HG02970 (cell line): ENCODE measurements at regions not wholly inside any gene's neighbourhood (a gene's known extent, or its start where the extent isn't known, plus 50 kb on each side); places are given as distances from the start of the nearest gene placed in this dataset.
"Not testable (repeated sequence)": the region's sequence is repeated elsewhere in the genome, so short reads cannot be mapped to it uniquely, and the experiment has no call there.

Source experiments
- ATAC-seq: cut with Tn5 transposase; IDR thresholded peaks from one replicate; pipeline ENCODE4 v1.9.1; 2021; ENCODE audit warnings: mild to moderate bottlenecking, moderate library complexity, moderate number of reproducible peaks; ENCODE audit not compliant: unreplicated experiment, low FRiP score

DNA sequence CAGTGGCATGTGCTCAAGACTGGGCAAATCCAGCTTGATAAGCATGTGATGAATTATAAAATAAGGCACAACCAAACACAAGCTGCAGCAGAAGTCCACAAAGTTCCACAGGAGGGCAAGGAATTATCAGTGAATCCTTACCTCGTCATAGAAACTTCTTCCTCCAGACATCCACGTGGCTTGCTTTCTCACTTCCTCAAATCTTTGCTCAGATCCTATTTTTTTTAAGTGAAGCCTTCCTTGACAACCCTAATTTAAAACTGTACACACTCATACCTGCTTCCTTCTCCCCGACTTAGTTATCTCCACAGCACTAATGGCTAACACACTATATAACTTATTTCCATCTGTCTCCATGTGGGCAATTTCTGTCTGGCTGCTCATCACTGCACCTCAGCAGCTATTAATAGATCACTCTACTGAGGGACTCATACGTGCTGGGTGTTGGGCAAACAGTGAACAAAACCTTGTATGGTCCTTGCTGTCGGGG, 320.7 kb downstream of the KLF13 start:
- ATAC-seq: not testable (repeated sequence)

- not testable (repeated sequence) for ATAC-seq
Measured at GRCh38 chr15:31649634-31650033, 323.0 kb downstream of the KLF13 start.

DNA sequence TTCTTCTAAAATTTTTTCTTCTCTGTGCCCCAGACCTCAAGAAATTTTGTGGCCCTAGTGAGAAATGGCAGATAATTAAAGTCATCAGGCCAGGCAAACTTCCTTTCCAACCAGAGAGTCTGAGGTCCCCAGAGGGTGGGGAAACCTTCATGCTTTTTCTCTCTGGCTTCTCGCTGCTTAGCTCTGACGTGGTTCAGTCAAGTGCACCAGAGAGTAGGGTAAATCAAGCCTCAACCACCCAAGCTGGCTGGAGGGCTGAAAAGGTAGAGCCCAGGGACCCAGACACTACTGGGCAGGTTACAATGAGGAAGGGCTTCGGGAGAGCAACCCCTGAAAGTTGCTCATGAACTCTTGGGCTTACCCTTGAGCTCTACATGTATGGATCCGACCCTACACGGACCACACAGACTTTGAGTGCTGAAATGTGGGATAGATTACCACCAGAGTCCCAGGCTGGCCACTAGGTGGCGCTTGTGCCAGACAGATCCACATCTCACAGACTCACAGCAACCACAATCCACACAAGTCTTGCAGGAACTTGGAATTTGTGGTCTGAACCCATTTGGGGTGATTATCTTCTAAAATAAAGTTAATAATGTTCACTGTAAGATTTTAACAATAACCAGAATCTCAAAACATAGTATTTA, 323.5 kb downstream of the KLF13 start:
- ATAC-seq: not testable (repeated sequence)

DNA sequence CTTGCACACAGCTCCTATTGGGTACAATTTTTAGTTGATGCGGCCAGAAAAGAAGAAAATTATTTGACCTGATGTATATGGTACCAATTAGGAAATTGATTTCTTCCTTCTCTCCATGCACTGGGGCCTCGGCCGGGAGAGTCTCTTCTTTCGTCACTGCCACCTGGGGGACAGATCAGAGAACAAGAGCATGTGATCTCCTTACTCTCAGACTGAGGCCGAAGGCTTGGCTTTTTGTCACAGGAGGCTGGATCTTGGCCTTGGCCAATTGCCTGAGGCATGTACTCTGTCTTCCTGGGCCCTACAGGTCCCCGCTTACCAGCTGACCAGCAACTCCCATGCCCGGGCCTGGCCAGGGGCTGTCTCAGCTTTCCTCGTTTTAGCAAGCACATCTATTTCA, 330.3 kb downstream of the KLF13 start:
- not testable (repeated sequence) for ATAC-seq

DNA sequence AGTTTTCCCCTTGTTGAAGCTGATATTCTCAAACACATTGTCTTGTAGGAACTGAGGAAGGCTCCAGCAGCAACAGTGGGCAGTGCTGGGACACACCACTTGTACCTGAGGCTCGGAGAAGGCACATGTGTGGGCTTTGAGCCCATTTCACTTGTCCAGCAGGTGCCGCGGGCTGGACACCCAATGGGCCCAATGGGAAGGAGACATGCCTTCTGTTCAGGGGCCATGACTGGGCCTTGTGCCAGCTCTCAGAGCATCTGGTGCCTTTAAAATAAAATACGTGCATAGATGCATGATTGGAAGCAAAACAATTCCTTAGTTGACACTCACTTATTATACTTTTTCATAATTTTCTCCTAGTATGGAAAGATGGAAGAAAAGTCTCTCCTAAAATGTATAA, 334.2 kb downstream of the KLF13 start:
- no peak for ATAC-seq

- not testable (repeated sequence) for ATAC-seq
Measured at GRCh38 chr15:31665732-31666131, 339.1 kb downstream of the KLF13 start.

DNA sequence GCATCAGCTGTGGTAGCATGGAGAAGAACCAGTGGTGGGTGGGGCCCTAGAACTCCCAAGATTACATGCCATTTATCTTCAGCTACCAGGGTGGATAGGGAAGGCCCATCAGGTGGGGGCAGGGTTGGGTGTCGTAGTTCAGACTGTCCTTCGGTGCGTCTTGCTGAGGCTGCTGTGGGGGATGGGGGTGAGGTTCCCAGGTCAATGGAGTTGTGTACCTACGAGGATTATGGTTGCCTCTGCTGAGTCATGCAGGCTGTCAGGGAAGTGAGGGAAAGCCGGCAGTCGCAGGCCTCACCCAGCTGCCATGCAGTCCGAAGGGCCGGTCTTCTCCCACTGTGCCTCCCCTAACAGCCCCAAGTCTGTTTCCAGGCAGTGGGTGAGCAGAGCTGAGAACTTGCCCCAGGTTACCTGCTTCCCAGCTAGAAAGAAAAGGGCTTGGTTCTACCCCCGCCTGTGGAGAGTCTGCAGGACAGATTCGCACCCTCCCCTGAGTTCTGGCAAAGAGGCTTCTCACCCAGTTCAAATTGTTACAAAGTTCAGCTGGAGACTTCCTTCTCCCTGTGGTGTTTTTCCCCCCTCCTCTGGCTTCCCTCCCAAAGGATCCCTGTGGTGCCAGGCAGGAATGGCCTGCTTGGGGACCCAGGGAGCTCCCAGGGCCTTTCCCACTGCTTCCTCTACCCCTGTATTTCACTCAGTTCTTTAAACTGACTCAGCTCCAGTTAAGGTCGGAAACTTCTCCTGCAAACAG, 342.7 kb downstream of the KLF13 start:
- ATAC-seq: not testable (repeated sequence)

DNA sequence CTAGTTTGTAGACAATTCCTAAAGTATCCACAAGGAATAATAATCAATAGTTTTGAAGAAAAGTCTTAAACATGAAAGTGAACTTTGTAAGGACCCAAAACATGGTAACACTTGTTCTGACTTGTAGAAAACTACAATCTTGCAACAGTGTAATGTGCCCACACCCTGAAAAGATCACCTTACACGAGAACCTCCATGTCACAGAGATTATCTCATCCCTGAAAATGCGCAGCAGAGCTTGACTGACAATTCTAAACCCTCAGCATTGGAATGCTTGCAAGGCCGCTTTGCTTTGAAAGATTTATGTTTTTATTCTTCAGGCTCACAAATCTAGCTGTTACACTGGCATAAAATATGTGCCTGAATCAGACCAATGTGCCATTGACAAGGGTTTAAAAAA, 346.6 kb downstream of the KLF13 start:
- not testable (repeated sequence) for ATAC-seq

DNA sequence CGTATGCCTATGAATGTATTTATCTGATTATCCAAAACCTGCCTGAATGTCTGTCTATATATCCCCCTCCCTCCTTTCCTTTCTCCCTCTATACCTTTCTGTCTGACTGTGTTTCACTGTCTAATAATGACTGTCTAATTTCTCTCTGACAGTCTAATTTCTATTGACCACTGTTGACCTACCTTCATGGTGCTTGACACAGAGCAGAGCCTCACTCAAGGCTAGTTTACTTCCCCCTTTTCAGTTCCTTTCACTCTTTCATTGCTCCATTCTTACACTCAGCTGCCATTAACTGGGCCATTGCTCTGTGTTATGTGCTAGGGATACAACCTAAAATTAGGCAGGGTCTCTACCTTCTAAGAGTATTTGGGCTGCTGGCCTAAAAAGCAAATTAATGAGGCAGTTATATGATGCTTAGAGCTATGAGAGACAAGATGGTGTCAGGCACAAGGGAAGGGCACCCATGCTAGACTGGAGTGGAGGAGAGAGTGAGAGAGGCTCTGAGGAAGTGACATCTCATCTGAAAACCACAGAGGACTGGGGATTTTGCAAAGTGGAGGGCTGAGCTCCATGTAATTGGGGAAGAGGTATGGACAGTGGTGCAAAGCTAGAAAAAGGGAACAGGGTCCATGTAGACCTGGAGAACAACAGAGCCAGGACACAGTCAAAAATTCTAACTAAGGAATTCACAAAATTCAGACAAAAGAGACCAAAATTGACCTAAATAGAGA, 348.6 kb upstream of the CHRNA7 start:
- not testable (repeated sequence) for ATAC-seq

DNA sequence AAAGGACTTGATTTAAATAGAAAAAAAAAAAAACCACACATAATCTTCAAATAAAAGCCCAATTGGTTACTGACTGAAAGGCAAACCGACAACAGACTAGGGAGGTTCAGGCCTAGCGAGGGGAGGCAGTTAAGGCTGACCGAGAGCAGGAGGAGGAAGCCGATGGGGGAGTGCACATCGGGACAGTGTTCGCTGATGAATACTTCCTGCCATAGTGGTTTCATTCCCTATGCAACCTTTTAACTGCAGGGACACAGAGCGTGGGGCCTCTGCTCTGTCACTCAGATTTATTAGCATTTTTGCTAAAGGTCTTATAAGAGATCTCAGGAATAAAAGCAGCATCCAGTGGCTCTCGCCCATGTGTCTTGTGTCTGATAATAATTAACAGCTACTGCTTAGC, 343.2 kb upstream of the CHRNA7 start:
- not testable (repeated sequence) for ATAC-seq

- ATAC-seq: not testable (repeated sequence)
Measured at GRCh38 chr15:31696509-31696908, 333.8 kb upstream of the CHRNA7 start.

- not testable (repeated sequence) for ATAC-seq
Measured at GRCh38 chr15:31705076-31705678, 325.1 kb upstream of the CHRNA7 start.

GRCh38 chr15:31707944-31708702, 322.2 kb upstream of the CHRNA7 start:
- ATAC-seq: peak; percentile 56

DNA sequence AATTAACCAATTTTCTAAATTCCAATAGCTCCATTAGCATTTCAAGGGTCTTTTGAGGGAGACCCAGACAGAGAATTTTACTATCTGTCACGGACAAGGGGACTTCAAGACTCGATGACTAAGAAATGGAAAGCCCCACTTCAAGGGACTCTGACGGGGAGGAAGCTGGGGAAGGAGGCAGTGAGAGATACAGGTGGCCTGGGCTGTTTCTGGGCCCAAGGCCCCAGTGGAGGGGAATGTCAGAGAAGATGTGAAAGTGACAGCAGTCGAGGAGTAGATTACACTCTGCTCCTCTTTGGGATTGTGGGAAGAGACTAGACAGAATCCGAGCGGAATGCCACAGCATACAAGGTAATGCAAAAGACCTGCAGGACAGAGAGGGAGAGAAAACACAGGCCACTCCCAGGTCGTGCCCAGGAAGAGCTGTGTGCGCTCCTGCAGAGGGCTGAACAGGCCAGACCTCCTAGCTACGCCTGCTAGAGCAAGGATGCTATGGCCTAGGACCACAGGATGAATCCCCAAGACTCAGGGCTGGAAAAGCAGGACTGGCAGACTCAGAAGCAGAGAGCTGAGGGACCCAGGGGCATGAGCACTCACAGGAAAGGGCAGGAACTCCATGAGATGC, 321.5 kb upstream of the CHRNA7 start:
- ATAC-seq: peak; percentile 75

DNA sequence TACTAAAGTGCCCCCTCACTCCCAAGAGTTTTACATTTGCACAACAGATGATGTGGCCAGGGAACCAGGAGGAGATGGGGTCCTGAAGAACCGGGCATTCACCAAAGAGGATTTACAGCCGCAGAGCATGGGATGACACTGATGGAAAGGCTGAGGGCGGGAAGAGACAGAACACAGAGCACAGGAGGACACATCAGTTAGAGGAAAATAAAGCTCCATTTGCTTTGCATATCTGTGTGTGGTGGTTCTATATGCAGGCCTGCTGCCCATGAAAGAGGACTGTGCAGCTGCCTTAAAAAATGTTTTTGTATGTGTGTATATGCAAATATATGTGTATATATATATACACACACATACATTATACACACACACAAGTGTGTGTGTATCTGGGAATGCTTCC, 320.8 kb upstream of the CHRNA7 start:
- not testable (repeated sequence) for ATAC-seq

DNA sequence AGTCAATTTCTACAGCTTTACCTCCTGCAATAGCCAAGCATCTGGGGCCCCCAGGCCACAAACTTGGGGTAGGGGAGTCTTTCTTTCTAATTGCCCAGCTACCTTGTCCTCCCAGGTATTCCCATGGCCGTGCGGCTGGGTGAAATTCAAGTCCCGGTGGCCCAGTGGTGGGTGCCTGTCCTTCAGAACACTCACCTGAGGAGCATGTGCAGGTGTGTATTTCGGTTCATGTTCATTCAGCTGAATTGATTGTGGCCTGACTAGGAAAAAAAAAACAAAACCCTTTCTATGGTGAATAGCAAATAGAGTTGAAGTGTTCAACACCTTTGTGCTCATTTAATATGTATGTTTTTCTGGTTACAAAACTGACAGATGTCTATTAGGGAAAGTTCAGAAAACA, 319.5 kb upstream of the CHRNA7 start:
- not testable (repeated sequence) for ATAC-seq

DNA sequence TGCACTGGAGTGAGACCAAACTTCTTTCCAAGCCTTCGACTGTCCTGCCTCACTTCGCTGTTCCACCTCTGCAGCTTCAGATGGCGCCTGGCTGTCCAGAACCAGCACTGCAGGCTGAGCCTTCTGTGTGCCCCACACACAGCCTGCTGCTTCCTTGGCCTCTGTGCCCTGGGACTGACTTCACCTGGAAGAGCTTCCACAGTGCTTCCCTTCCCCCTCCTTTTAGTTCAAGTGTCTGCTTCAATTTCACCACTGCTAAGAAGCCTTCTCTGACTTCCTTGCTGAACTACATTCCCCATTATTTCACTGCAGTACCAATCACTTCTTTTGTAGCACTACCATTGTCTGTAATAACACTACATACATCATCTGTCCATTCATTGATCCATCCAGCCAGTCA, 315.1 kb upstream of the CHRNA7 start:
- not testable (repeated sequence) for ATAC-seq

DNA sequence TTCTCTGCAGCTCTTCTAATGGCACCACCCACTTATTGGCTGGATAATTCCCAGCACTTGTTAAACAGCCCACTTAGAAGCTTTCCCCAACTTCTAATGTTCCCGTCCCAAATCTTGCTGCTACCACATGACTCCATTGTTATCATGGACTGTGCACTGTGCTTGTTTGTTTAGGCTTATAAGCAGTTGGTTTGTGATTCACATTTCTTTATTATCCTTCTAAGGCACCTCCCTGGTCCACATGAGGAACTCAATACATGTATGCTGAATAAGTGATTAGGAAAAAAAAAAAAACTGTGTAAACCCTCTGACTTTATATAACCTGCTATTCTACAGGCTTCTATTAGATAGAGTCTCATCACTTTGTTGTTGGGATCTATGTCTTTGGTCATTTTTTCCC, 311.7 kb upstream of the CHRNA7 start:
- not testable (repeated sequence) for ATAC-seq

DNA sequence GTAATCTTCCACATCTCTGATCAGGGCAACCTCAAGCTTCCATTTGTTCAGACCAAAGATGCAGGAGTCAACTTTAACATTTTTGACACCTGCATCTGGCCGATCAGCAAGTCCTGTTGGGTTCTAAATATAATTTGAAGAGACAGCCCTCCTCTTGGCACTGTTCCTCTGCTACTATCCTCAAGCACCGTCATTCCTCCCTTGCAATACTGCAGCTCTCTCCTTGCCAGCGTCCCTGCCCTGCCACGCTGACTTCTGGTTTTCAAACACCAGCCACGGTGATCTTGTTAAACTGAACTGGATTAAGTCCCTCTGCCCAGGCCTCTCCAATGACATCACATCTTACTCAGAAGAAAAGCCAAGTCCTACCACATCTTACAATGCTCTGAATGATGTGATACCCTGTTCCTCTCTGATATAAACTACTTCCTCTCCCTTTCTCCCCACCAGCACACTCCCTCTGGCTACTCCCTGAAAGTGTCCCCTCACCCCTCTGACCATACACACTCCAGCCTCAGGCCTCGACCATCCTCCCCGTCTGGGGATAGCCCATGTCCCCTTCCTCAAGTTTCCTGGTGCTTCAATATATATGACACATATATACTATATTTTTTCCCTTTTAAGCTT, 310.8 kb upstream of the CHRNA7 start:
- not testable (repeated sequence) for ATAC-seq
